EH (cell line): ENCODE measurements at regions not wholly inside any gene's neighbourhood (a gene's known extent, or its start where the extent isn't known, plus 50 kb on each side); places are given as distances from the start of the nearest gene placed in this dataset.

Source experiments
- DNase-seq: peaks from one replicate; pipeline ENCODE4 v3.0.0-alpha.2; 2015; ENCODE audit warnings: low read depth

GRCh38 chr18:56021809-56022195 is 433.8 kb upstream of the TCF4 start:
- DNase-seq: no peak

DNA sequence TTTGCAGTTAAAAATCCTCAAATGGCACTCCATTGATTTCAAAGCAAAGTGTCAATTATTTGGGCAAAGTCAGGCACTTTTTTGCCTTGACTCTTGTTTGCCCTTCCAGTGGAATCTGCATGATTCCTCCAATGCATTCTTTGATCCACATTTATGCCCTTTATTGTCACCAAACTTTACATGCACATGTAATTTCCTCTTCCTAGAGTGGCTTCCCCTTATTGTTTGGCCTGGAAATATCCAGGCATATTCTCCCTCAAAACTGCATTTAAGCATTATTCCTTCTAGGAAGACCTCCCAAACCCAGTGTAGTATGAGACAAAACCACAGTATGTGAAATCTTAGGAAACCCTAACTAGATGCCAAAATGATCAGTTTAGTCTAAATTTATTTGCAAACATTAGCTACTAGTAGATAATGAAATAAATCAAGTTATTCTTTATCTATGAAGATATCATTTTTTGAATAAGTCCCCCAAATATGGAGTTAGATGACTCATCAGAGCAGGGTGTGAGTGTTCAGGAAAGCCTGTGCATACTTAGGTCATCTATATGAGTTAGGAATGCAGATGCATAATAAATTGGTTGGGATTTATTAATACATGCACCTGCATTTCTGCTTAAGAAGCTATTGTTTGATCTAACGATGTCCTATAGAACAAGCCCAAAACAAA is 433.3 kb upstream of the TCF4 start:
- DNase-seq: peak; percentile 19

- no peak for DNase-seq
Observed at GRCh38 chr18:56019908-56020307, 431.9 kb upstream of the TCF4 start.

DNA sequence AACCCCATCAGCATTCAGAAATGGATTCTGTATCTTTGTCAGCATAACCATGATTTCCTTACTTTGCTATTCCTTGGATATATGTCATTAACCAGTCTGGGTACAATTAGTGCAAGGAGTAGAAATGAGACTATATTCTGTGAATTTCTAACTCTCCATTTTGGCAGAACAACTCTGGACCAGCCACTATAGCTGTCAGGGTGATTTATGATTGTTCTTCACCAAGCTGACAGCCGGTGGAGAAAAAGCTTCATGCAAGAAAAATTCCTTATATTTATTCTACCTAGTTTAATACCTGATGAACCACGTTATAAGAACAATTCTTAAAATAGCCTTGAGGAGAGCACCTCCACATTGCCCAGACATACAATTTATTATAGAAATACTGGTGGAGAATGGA is 431.2 kb upstream of the TCF4 start:
- no peak for DNase-seq

GRCh38 chr18:56009411-56009810 is 421.4 kb upstream of the TCF4 start:
- DNase-seq: peak; percentile 72

GRCh38 chr18:56003720-56004088 is 415.7 kb upstream of the TCF4 start:
- DNase-seq: no peak

DNA sequence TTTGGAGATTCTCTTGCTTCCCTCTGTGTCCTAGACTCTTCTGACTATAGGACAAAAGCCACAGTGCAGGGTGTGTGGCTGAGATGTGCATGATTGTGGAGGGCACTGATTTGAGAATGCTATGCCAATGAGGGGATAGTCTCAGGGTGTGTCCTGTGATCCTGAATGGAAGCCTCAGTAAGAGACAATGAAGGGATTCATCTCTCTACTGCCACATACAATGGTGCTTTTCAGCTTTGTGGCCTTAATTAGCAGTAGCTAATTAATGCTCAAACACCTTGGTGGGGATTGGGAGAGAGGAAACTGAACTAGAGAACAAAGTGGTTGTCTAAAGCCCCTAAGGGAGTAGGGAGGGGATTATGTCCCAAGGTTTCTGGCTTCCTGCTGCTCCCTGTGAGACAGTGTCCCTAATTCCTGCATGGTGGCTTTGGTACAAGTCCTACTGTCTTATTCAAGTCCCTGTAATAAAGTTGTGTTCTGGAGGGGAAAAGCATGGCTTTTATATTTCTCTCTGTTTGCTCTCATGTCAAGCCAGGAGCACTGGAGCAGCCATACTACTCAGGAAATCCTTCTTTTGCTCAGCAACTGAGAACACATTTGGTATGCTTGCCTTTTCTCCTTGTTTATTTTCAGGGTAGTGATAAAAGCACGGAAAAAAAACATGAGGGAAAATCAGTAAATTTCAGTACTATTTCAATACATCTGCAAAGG is 415.2 kb upstream of the TCF4 start:
- no peak for DNase-seq

GRCh38 chr18:56001576-56001975 is 413.6 kb upstream of the TCF4 start:
- no peak for DNase-seq

DNA sequence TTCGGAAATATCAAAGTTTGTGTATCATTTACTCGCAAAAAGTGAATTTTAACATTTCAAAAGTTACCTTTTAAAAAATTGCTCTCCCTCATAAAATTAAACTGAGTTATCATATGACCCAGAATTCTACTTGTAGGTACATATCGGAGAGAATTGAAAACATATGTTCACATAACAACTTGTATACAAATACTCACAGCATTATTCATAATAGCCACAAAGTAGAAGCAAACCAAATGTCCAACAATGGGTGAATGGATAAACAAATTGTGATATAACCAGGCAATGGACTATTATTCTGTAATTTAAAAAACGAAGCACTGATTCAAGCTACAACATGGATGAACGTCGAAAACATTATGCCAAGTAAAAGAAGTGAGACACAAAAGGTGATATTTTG is 412.0 kb upstream of the TCF4 start:
- DNase-seq: peak; percentile 26

DNA sequence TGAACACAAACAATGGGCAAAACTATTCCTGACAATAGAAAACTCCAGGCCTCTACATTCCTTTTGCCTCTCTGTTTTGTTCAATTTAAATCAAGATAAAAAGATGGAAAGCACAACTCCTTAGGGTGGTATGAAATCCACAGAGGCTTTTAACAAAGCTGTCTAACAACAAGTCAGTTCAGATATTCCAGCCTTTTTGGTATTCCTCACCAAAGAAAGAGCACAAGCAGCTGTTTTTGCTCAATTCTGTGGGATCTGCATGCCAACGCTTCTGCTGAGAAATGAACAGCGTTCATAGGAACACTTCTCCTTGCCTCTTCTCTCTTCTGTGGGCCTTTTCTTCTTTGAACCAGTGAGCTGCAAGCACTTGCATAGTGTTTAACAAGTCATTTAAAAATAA is 411.6 kb upstream of the TCF4 start:
- peak; percentile 46 for DNase-seq

- DNase-seq: peak; percentile 27
Observed at GRCh38 chr18:55998801-55999385, 410.9 kb upstream of the TCF4 start.

- peak; percentile 84 for DNase-seq
Observed at GRCh38 chr18:55998071-55998522, 410.1 kb upstream of the TCF4 start.

- DNase-seq: peak; percentile 11
Observed at GRCh38 chr18:55997151-55997561, 409.2 kb upstream of the TCF4 start.

- no peak for DNase-seq
Observed at GRCh38 chr18:55996717-55997116, 408.7 kb upstream of the TCF4 start.

GRCh38 chr18:55990186-55990585 is 402.2 kb upstream of the TCF4 start:
- DNase-seq: no peak

DNA sequence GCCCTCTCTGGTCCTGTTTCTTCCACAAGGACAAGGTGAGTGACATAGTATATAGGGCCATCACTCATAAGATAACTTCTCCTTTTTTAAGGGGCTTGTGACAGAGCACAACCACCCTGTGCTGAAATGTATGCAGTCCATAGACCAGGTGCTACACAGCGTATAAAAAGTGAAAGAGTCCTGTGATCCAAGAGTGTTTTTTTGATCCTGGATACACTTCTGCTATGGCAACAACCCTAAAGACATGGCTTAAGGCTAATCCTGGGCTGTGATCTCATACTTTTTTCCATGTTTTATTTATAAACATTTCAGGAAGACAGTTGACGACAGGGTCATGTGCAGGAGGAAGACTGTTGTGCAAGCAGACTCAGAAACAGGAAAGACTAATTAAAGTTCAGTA is 400.5 kb upstream of the TCF4 start:
- DNase-seq: peak; percentile 65

DNA sequence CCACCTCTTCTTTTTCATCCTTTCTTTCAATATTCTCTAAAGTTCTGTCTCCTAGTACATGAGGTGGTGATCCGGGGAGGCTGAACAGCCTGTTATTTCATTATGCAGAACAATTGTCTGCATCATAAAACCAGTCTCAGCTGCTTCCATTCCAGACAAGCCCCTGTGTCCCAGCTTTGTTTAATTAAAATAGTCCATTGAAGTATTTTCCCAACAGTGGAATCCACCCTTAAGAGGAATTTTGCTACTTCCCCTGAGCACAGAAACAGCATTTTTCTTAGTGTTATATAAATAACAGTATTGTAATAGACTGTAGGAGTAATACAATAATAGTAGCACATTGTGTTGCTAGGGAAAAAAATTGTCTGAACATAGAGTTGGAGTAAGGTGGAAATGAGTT is 395.4 kb upstream of the TCF4 start:
- peak; percentile 75 for DNase-seq

DNA sequence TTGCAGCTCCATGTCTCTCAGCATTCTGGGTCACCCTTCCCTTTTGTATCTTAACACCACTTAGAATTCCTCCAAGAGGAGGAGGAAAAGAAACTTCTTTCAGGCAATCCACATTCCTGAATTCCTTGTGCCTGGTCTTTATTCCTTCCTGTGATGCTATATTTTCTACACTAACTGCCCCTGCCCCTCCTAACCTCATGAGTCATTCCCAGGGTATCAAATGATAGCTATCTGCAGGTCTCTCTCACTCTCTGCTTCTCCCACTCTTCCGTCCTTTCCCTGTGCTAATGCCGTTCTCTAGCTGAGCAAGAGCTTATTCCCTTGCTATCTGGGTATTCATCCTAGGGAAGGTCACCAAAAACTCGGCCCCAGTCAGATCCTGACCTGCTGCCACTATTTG is 395.0 kb upstream of the TCF4 start:
- peak; percentile 81 for DNase-seq

DNA sequence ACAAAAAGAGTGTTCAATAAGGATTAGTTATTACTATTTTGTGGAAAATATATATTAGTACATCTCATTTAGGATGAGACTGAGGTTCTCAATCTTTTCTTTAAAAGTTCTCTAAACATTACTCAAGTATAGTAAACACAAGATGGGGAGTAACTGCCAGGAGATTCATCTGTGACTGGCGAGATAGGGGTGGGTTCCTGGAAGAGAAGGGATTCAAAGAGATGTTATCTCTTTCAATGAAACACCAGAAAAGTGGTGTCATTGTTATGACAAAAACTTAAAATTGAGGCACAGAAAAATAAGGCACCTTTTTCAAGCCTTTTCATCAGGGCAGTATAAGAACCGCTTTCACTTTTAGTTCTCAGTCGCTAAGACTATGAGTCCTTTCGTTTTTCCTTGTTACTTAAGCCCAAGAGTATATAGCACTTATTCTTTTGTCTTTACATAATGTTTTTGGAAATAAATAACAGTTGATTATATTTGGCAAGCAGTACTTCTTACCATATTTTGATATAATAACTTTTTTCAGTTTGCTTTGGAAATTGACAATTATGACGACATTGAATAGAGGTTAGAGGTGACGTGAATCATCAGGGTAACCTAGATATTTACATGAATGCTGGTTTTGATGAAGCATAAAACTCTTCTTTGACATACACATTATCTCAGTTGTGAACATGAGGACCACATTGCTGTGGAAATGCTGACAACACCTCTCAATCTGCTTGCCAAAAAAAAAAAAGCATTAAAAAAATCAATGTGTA is 393.9 kb upstream of the TCF4 start:
- no peak for DNase-seq

DNA sequence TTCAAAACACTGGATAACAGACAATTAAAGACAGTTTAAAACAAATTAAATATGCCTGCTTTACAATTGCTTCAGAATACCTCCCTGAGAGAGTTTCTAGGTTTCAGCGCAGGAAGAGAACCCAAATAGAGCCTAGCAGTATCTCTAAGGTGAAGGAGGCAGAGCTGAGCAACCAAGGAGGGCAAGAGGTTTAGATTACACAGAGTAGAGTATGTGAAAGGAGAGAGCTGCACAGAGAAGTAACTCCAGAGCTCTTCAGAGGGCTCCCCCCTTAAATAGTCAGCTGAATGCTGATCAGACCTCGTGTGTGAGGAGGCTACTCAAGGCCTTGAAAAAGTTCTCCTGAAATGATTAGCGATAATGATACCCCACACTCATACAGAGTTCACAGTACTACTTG is 386.5 kb upstream of the TCF4 start:
- no peak for DNase-seq

DNA sequence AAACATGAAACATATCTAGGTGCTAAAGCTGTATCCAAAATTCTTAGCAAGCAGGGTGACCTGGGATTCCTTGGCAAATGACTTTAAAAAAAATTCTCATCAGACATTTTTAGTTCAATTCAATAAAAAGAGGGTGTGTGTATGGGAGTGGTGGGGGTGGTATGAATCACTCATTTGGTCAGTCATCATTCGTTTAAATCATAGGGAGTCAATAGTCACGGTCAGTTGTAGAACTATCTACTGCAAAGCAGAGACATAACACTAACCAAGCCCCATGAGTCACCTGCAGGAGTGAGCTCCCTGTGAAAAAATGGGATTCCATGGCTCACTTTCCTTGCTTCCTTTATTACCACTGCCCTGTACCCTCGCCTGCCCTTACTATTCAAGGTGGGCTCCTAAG is 380.6 kb upstream of the TCF4 start:
- peak; percentile 47 for DNase-seq

DNA sequence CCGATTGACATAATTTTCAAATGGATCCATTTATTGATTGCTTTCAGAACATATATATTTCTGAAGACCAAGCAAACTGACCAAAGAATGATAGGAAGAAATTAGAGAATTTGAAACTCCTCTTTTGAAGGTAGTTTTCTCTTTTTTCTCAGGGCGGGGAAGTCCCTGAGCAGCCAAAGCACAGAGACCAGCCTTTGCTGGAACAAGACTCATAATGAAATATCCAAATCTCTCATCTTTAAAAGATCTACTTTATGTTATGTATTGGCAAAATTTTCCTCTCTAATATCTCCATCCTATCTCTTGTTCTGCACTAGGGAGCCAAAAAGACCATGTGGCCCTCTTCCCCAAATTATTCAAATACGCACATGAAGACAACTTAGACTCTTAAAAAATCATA is 379.0 kb upstream of the TCF4 start:
- no peak for DNase-seq

- DNase-seq: no peak
Observed at GRCh38 chr18:55964171-55964570, 376.2 kb upstream of the TCF4 start.
